Panc1 (cell line): ENCODE measurements at regions not wholly inside any gene's neighbourhood (a gene's known extent, or its start where the extent isn't known, plus 50 kb on each side); places are given as distances from the start of the nearest gene placed in this dataset.

Experiments
- ATAC-seq: fragments of 200-7000 bp; cut with Tn5 transposase; 2 replicates; pipeline ENCODE4 v1.9.1; 2020; ENCODE audit warnings: mild to moderate bottlenecking, moderate library complexity
- BruUV-seq: library from RNA; stranded (reverse); fragments of 400-500 nt; replicated peaks from 2 replicates; lab custom pipeline; 2021; lab: Mats Ljungman, UMichigan
- CTCF ChIA-PET: fragments of 300-600 bp; sonication (Branson Sonifier 250); formaldehyde crosslinking; loops from one replicate; lab custom pipeline; 2022; ENCODE audit warnings: antibody characterized with exemption; lab: Charles Lee
- POLR2A ChIA-PET: fragments of 300-600 bp; sonication (Branson Sonifier 250); formaldehyde crosslinking; loops from one replicate; lab custom pipeline; 2022; ENCODE audit warnings: antibody characterized with exemption; lab: Charles Lee
- DNase-seq: peaks from one replicate; pipeline ENCODE4 v3.0.0-alpha.2; 2010; ENCODE audit warnings: low read depth, low spot score
- H3K27ac ChIP-seq: 2 replicates; pipeline ENCODE4 v1.5.1; 2011; ENCODE audit warnings: mild to moderate bottlenecking, low read length, inconsistent platforms
- H3K27me3 ChIP-seq: fragments of 200-500 bp; sonication (Bioruptor generic); 2 replicates; pipeline ENCODE4 v1.6.0; 2014; ENCODE audit warnings: low read length, inconsistent platforms; ENCODE audit not compliant: control insufficient read depth, insufficient read depth
- H3K36me3 ChIP-seq: fragments of 200-500 bp; sonication (Bioruptor generic); 2 replicates; pipeline ENCODE4 v1.5.1; 2014; ENCODE audit warnings: inconsistent platforms, mild to moderate bottlenecking, low read length, moderate library complexity; ENCODE audit not compliant: control insufficient read depth, insufficient read depth
- H3K4me1 ChIP-seq: 2 replicates; pipeline ENCODE4 v1.5.1; 2011; ENCODE audit warnings: inconsistent platforms, mild to moderate bottlenecking, low read length, moderate library complexity; ENCODE audit not compliant: control insufficient read depth, insufficient read depth
- H3K4me3 ChIP-seq, 2 experiments: 2 replicates each; pipeline ENCODE4 v1.5.1; 2011 to 2012; ENCODE audit warnings: low read depth in 2 of 2, low read length in 2 of 2, mild to moderate bottlenecking in 2 of 2, inconsistent platforms in 1 of 2, moderate library complexity in 1 of 2
- H3K9me3 ChIP-seq: fragments of 200-500 bp; sonication (Bioruptor generic); 2 replicates; pipeline ENCODE4 v1.5.1; 2014; ENCODE audit warnings: low read depth, mild to moderate bottlenecking, inconsistent platforms, low read length, moderate library complexity; ENCODE audit not compliant: control insufficient read depth, insufficient read depth
- POLR2AphosphoS5 ChIP-seq: IDR thresholded peaks from 2 replicates; pipeline ENCODE4 v1.6.1; 2012; ENCODE audit warnings: mild to moderate bottlenecking, low read depth, low read length, moderate library complexity
- SIN3A ChIP-seq: IDR thresholded peaks from 2 replicates; pipeline ENCODE4 v1.6.1; 2012; ENCODE audit warnings: low read depth, mild to moderate bottlenecking, low read length, moderate library complexity, borderline replicate concordance; ENCODE audit not compliant: insufficient read depth
- TCF7L2 ChIP-seq: IDR thresholded peaks from 2 replicates; pipeline ENCODE4 v1.6.1; 2011; ENCODE audit warnings: mild to moderate bottlenecking, low read depth, low read length, inconsistent platforms
- in situ Hi-C: cut with HindIII; loops from 2 replicates; pipeline ENCODE4 v1.10.0; 2016; ENCODE audit warnings: low sequenced_read_pairs, low pct_unique_long_range_greater_than_20kb
- intact Hi-C: fragments of 100-400 bp; cut with micrococcal nuclease; formaldehyde crosslinking; loops from one replicate; pipeline ENCODE4 v1.10.0; 2022; ENCODE audit not compliant: unreplicated experiment
- TF ChIP-seq, protein P1 (sequence below), 2 experiments: IDR thresholded peaks; 2 replicates each; pipeline ENCODE4 v1.6.1; 2011 to 2012; ENCODE audit warnings: low read depth in 2 of 2, control low read depth in 1 of 2, low read length in 1 of 2, mild to moderate bottlenecking in 1 of 2, moderate library complexity in 1 of 2; ENCODE audit not compliant: insufficient read depth in 1 of 2
- TF ChIP-seq, protein P2 (sequence below): fragments of 450-650 bp; IDR thresholded peaks from 2 replicates; pipeline ENCODE4 v1.5.1; 2017; ENCODE audit warnings: mild to moderate bottlenecking

DNA sequence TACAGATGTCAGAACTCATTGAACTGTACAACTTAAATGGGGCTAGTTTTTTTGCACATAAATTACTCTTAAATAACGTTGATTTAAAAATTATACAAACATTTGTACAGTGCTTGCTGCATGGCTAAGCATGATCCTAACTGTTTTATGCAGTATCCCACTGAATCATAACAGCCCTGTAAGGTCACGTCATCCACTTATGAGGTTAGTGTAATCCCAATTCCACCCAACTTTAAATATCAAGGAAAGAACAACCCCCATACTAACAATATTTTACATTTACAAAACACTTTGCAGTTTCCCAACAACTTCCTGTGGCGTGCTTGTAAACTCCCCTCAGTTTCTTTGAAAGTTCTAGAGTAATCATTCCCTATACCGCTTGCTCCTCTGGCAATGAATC is 190.1 kb upstream of the SALL1 start:
- in situ Hi-C loops (no loop called here), intact Hi-C loops (no loop called here)
- Histone ChIP-seq H3K4me1 (no peaks in the 10 kb centered on the region), H3K27ac (no peak overlapping the region), H3K9me3 (no peaks in the 10 kb centered on the region), H3K36me3 (no peaks in the 10 kb centered on the region), H3K4me3 (no peak overlapping the region), H3K27me3 (no peaks in the 10 kb centered on the region)
- CTCF ChIA-PET = no interaction called here
- BruUV-seq = no TSS peak
- no peak for ATAC-seq
- TF ChIP-seq, protein P1, sequence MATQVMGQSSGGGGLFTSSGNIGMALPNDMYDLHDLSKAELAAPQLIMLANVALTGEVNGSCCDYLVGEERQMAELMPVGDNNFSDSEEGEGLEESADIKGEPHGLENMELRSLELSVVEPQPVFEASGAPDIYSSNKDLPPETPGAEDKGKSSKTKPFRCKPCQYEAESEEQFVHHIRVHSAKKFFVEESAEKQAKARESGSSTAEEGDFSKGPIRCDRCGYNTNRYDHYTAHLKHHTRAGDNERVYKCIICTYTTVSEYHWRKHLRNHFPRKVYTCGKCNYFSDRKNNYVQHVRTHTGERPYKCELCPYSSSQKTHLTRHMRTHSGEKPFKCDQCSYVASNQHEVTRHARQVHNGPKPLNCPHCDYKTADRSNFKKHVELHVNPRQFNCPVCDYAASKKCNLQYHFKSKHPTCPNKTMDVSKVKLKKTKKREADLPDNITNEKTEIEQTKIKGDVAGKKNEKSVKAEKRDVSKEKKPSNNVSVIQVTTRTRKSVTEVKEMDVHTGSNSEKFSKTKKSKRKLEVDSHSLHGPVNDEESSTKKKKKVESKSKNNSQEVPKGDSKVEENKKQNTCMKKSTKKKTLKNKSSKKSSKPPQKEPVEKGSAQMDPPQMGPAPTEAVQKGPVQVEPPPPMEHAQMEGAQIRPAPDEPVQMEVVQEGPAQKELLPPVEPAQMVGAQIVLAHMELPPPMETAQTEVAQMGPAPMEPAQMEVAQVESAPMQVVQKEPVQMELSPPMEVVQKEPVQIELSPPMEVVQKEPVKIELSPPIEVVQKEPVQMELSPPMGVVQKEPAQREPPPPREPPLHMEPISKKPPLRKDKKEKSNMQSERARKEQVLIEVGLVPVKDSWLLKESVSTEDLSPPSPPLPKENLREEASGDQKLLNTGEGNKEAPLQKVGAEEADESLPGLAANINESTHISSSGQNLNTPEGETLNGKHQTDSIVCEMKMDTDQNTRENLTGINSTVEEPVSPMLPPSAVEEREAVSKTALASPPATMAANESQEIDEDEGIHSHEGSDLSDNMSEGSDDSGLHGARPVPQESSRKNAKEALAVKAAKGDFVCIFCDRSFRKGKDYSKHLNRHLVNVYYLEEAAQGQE (IDR thresholded peaks at IDR 0.05; ENCODE audit: insufficient read depth in 1 of 2, low read depth in 2 of 2, low read length in 1 of 2) = no peak
- TF ChIP-seq, protein P2, sequence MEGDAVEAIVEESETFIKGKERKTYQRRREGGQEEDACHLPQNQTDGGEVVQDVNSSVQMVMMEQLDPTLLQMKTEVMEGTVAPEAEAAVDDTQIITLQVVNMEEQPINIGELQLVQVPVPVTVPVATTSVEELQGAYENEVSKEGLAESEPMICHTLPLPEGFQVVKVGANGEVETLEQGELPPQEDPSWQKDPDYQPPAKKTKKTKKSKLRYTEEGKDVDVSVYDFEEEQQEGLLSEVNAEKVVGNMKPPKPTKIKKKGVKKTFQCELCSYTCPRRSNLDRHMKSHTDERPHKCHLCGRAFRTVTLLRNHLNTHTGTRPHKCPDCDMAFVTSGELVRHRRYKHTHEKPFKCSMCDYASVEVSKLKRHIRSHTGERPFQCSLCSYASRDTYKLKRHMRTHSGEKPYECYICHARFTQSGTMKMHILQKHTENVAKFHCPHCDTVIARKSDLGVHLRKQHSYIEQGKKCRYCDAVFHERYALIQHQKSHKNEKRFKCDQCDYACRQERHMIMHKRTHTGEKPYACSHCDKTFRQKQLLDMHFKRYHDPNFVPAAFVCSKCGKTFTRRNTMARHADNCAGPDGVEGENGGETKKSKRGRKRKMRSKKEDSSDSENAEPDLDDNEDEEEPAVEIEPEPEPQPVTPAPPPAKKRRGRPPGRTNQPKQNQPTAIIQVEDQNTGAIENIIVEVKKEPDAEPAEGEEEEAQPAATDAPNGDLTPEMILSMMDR = no peak
- TF ChIP-seq TCF7L2 = no peak
- TF ChIP-seq SIN3A = no peak
- TF ChIP-seq POLR2AphosphoS5 = no peak
- no peak for DNase-seq
- POLR2A ChIA-PET = no interaction called here

DNA sequence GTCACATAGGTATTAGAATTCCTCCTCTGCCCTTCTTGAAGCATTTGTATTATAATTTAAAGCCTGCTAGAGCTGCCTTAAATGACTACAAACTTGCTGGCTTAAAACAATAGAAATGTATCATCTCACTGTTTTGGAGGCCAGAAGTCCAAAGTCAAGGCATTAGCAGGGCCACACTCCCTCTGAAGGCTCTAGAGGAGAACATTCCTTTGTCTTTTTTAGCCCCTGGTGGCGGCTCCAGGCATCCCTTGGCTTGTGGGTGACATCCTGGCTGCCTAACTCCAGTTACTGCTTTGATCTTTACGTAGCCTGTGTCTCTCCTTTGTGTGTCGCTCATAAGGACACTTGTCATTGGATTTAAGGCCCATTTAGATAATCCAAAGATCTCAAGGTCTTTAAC is 186.6 kb upstream of the SALL1 start:
- H3K9me3 ChIP-seq = no peaks in the 10 kb centered on the region
- H3K27me3 ChIP-seq = no peaks in the 10 kb centered on the region
- CTCF ChIA-PET = no interaction called here
- BruUV-seq = no TSS peak
- TF ChIP-seq, protein P2 = peak; percentile 6; the same call in 1 of the 2 replicates
- TF ChIP-seq POLR2AphosphoS5 = no peak
- no peak overlapping the region for H3K27ac ChIP-seq
- POLR2A ChIA-PET = no interaction called here
- no peak overlapping the region for H3K4me3 ChIP-seq
- intact Hi-C loops = no loop called here
- in situ Hi-C loops = no loop called here
- no peaks in the 10 kb centered on the region for H3K36me3 ChIP-seq
- DNase-seq (no peak), ATAC-seq (no peak)
- H3K4me1 ChIP-seq = no peaks in the 10 kb centered on the region

DNA sequence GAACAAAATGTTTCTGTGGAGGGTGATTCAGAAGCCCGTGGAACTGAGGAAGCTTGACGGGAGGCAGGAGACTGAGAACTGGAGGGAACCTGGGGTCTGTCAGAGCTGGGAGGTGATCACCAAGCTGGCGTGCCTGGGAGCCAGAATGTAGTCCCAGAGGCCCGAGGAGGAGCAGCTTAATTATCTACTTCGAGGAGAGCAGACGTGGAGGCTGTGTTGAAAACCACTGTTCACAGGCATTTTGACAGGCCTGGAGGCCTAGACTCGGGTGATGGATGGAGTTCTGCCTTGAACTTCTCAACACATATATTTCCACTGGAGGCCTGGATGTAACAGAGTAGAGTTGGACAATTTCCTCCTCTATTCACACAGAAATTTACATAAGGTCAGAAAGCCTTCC is 177.7 kb upstream of the SALL1 start:
- H3K36me3 ChIP-seq = no peaks in the 10 kb centered on the region
- in situ Hi-C loops (no loop called here), intact Hi-C loops (no loop called here)
- no peaks in the 10 kb centered on the region for H3K27me3 ChIP-seq
- H3K4me1 ChIP-seq = no peaks in the 10 kb centered on the region
- ATAC-seq (no peak), DNase-seq (no peak)
- H3K9me3 ChIP-seq = no peaks in the 10 kb centered on the region
- no peak overlapping the region for H3K4me3 ChIP-seq
- ChIA-PET POLR2A (no interaction called here), CTCF (no interaction called here)
- no peak for TF ChIP-seq TCF7L2
- TF ChIP-seq, protein P2 = no peak
- TF ChIP-seq POLR2AphosphoS5 = no peak
- TF ChIP-seq SIN3A = no peak
- TF ChIP-seq, protein P1 (IDR thresholded peaks at IDR 0.05; ENCODE audit: insufficient read depth in 1 of 2, low read depth in 2 of 2, low read length in 1 of 2) = no peak
- no TSS peak for BruUV-seq
- no peak overlapping the region for H3K27ac ChIP-seq
